A549 (cell line): ENCODE measurements at regions not wholly inside any gene's neighbourhood (a gene's known extent, or its start where the extent isn't known, plus 50 kb on each side); places are given as distances from the start of the nearest gene placed in this dataset.
A peak's percentile ranks its signal among the peaks of the same experiment; 100 is the strongest.

Experiments
- ATAC-seq, 2 experiments: fragments of 200-7000 bp in 1 of 2; fragments of >200 bp in 1 of 2; cut with Nextera tagmentation in 1 of 2; cut with Tn5 transposase in 1 of 2; 3 replicates each; pipeline versions ENCODE4 v1.8.0 to v1.9.1; 2018 to 2020; ENCODE audit warnings: mild to moderate bottlenecking in 1 of 2, moderate library complexity in 1 of 2
- CTCF ChIA-PET: fragments of 300-600 bp; sonication (Branson Sonifier 250); formaldehyde crosslinking; extraction: SDS; loops from one replicate; lab custom pipeline; 2021; ENCODE audit warnings: antibody characterized with exemption, inconsistent platforms; lab: Yijun Ruan, JAX
- POLR2A ChIA-PET: fragments of 350-600 bp; formaldehyde crosslinking; extraction: SDS; loops from one replicate; lab custom pipeline; 2021; ENCODE audit warnings: antibody characterized with exemption, inconsistent platforms; lab: Yijun Ruan, JAX
- DNase-seq, 2 experiments: peaks; one replicate each; pipeline versions ENCODE4 v3.0.0 to v3.0.0-alpha.2; 2011 to 2016; ENCODE audit warnings: low read depth in 1 of 2, low spot score in 1 of 2
- FAIRE-seq: peaks from 2 replicates; lab custom pipeline; 2011; peaks lifted over from hg19 to GRCh38; lab: Jason Lieb, UNC
- H3K27ac ChIP-seq, 2 experiments: fragments of >200 bp; sonication (Bioruptor Twin); formaldehyde crosslinking; 3 replicates each; pipeline ENCODE4 v1.5.1; 2016 to 2017
- H3K4me1 ChIP-seq: fragments of >200 bp; sonication (Bioruptor Twin); formaldehyde crosslinking; 3 replicates; pipeline ENCODE4 v1.6.1; 2016
- H3K4me2 ChIP-seq: fragments of >200 bp; sonication (Bioruptor Twin); formaldehyde crosslinking; 3 replicates; pipeline ENCODE4 v1.6.1; 2016
- H3K4me3 ChIP-seq: fragments of >200 bp; sonication (Bioruptor Twin); formaldehyde crosslinking; 3 replicates; pipeline ENCODE4 v1.5.1; 2016
- H3K9me3 ChIP-seq: fragments of >200 bp; sonication (Bioruptor Twin); formaldehyde crosslinking; 3 replicates; pipeline ENCODE4 v1.6.1; 2016
- CBX2 ChIP-seq: fragments of 200-600 bp; sonication (generic); IDR thresholded peaks from 2 replicates; pipeline ENCODE4 v1.6.1; 2016; ENCODE audit warnings: low read depth, mild to moderate bottlenecking, borderline replicate concordance
- CBX8 ChIP-seq: fragments of 200-600 bp; sonication (generic); IDR thresholded peaks from 2 replicates; pipeline ENCODE4 v1.6.1; 2016
- EHF ChIP-seq: fragments of 250-450 bp; sonication (Bioruptor Pico); IDR thresholded peaks from 2 replicates; pipeline ENCODE4 v1.5.0; 2020; ENCODE audit warnings: mild to moderate bottlenecking
- ESRRA ChIP-seq: fragments of 150-350 bp; IDR thresholded peaks from 2 replicates; pipeline ENCODE4 v1.6.1; 2014; ENCODE audit warnings: mild to moderate bottlenecking, low read length, borderline replicate concordance
- FOSL2 ChIP-seq, 2 experiments: fragments of 450-650 bp in 1 of 2; fragments of >200 bp in 1 of 2; sonication (Bioruptor Twin) in 1 of 2; formaldehyde crosslinking; IDR thresholded peaks; 2 replicates each; pipeline versions ENCODE4 v1.5.0 to v1.6.1; 2016 to 2020; ENCODE audit warnings: mild to moderate bottlenecking in 1 of 2, moderate library complexity in 1 of 2
- GATA3 ChIP-seq: IDR thresholded peaks from 2 replicates; pipeline ENCODE4 v1.6.1; 2012; ENCODE audit warnings: borderline replicate concordance
- HDAC2 ChIP-seq: fragments of 200-600 bp; sonication (generic); IDR thresholded peaks from 2 replicates; pipeline ENCODE4 v1.6.1; 2016
- HOXA7 ChIP-seq: fragments of 250-450 bp; sonication (Bioruptor Pico); IDR thresholded peaks from 2 replicates; pipeline ENCODE4 v1.5.0; 2020; ENCODE audit warnings: mild to moderate bottlenecking, moderate library complexity
- KDM5A ChIP-seq: fragments of 200-600 bp; sonication (generic); IDR thresholded peaks from 2 replicates; pipeline ENCODE4 v1.6.1; 2016; ENCODE audit warnings: antibody characterized with exemption, mild to moderate bottlenecking
- MAFK ChIP-seq: fragments of 450-650 bp; IDR thresholded peaks from 2 replicates; pipeline ENCODE4 v1.6.1; 2014; ENCODE audit not compliant: partially characterized antibody
- NFE2L2 ChIP-seq: fragments of 150-350 bp; conservative IDR thresholded peaks from 2 replicates; pipeline ENCODE4 v1.6.1; 2014; ENCODE audit warnings: low read length
- RARB ChIP-seq: fragments of 250-450 bp; sonication (Bioruptor Pico); IDR thresholded peaks from 2 replicates; pipeline ENCODE4 v1.8.0; 2021; ENCODE audit warnings: mild to moderate bottlenecking, moderate library complexity
- RCOR1 ChIP-seq: fragments of 150-350 bp; IDR thresholded peaks from 2 replicates; pipeline ENCODE4 v1.6.1; 2014; ENCODE audit warnings: antibody characterized with exemption, low read length, low read depth
- RNF2 ChIP-seq: fragments of 200-600 bp; sonication (generic); IDR thresholded peaks from 2 replicates; pipeline ENCODE4 v1.6.1; 2016; ENCODE audit warnings: low read depth, mild to moderate bottlenecking, antibody characterized with exemption, moderate library complexity, borderline replicate concordance
- SMC3 ChIP-seq: fragments of >200 bp; sonication (Bioruptor Twin); formaldehyde crosslinking; IDR thresholded peaks from 3 replicates; pipeline ENCODE4 v1.6.1; 2018; ENCODE audit warnings: inconsistent platforms
- ZFP36 ChIP-seq: fragments of 450-650 bp; IDR thresholded peaks from 2 replicates; pipeline ENCODE4 v1.6.1; 2014; ENCODE audit warnings: borderline replicate concordance; ENCODE audit not compliant: partially characterized antibody
- WGBS: methylation state at CpG from one replicate; pipeline ENCODE4 v1.1.6; 2017; ENCODE audit errors: missing lambda C conversion rate; 5-methylcytosine and 5-hydroxymethylcytosine counted together
- TF ChIP-seq, protein P1 (sequence below): IDR thresholded peaks from 2 replicates; pipeline ENCODE4 v1.6.1; 2012; ENCODE audit warnings: low read depth, borderline replicate concordance
- TF ChIP-seq, protein P2 (sequence below): fragments of >200 bp; sonication (Bioruptor Twin); formaldehyde crosslinking; IDR thresholded peaks from 3 replicates; pipeline ENCODE4 v1.5.1; 2016
- TF ChIP-seq, protein P3 (sequence below): IDR thresholded peaks from 2 replicates; pipeline ENCODE4 v1.6.1; 2012

DNA sequence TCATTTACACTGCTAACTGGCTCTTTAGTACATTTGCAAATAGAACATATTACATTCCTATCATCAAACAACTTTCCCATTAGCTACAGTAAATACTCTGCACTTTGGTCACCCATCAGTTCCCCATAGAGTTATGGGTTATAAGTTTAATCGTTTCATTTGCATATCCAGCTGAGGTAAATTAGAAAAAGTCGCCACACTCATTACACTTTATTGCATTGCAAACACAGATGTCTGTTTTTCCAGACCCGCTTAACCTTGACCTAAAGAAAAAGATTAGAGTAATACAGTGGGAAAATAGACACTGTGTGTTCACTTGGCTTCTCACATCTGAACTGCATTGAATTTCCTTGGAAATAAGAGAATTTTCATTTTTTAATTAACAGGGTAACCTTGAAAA, 213.1 kb upstream of the PSMD7 start:
- no peak for DNase-seq
- POLR2A ChIA-PET: no interaction called here
- CTCF ChIA-PET: no interaction called here
- H3K9me3 ChIP-seq: no peaks in the 10 kb centered on the region
- H3K27ac ChIP-seq: no peak overlapping the region
- TF ChIP-seq RARB (CRISPR knock-in tag) (no peak), HOXA7 (CRISPR knock-in tag) (no peak), RNF2 (no peak), RCOR1 (no peak), ESRRA (no peak), MAFK (no peak), FOSL2 (IDR thresholded peaks at IDR 0.05) (no peak), FOSL2 (CRISPR knock-in tag; IDR thresholded peaks at IDR 0.05) (no peak)
- TF ChIP-seq, protein P1, sequence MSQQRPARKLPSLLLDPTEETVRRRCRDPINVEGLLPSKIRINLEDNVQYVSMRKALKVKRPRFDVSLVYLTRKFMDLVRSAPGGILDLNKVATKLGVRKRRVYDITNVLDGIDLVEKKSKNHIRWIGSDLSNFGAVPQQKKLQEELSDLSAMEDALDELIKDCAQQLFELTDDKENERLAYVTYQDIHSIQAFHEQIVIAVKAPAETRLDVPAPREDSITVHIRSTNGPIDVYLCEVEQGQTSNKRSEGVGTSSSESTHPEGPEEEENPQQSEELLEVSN: no peak
- TF ChIP-seq, all 56 proteins: peak for 0
- no peak overlapping the region for H3K4me2 ChIP-seq
- 11% methylated on average over 3 of the region's 3 CpGs for WGBS
- FAIRE-seq (no peak), ATAC-seq (no peak)
- H3K4me1 ChIP-seq: no peaks in the 10 kb centered on the region
- no peak overlapping the region for H3K4me3 ChIP-seq

DNA sequence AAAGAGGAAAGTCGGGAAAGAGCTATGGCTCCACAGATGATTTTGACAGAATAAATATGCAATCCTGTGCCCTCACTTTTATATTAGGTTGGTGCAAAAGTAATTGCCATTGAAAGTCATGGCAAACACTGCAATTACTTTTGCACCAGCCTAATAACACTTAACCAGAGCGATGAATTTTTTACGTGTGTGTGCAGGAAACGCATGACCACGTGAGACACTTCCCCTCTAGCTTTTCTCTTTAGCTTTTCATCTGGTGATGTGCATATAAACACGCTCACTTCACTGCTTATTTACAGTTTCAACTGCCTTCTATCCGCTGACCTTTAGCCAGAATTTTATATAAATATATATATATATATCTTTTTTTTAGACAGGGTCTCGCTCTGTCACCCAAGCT, 216.3 kb upstream of the PSMD7 start:
- WGBS: 37% methylated on average over 8 of the region's 8 CpGs
- Histone ChIP-seq H3K4me3 (no peak overlapping the region), H3K4me1 (no peaks in the 10 kb centered on the region), H3K27ac (no peak overlapping the region), H3K4me2 (no peak overlapping the region), H3K9me3 (peaks cover 4% of the 10 kb centered on the region; the same call in 1 of the 3 replicates)
- ChIA-PET CTCF (no interaction called here), POLR2A (no interaction called here)
- no peak for TF ChIP-seq ZFP36
- TF ChIP-seq HDAC2: no peak
- FAIRE-seq: no peak
- no peak for DNase-seq
- no peak for ATAC-seq

DNA sequence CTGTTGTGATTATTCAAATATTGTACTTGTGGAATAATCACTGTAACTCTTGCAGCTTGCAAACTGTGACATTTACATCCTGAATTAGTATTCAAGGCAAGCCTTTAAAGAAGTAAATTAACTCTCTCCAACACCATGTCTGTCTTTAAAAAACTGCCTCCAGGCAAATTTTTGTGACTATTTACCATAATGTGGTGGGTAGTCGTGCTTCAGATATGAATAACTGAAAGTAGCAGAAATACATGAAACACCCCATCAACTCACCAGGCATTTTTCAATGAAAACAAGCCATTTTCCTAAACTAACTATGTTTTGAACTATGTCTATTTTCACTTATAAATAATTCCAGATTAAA, 217.4 kb upstream of the PSMD7 start:
- Histone ChIP-seq H3K4me3 (no peak overlapping the region), H3K4me1 (no peaks in the 10 kb centered on the region), H3K4me2 (no peak overlapping the region), H3K27ac (no peak overlapping the region), H3K9me3 (peaks cover 12% of the 10 kb centered on the region; the same call in 1 of the 3 replicates)
- ChIA-PET CTCF (interaction anchor here (0.5 kb wide), 1 partner anchor 1438 kb away, joined by 3 read pairs; no protein-coding TSS in a partner anchor), POLR2A (no interaction called here)
- TF ChIP-seq KDM5A (no peak), NFE2L2 (no peak), GATA3 (no peak), SMC3 (no peak), ZFP36 (no peak)
- TF ChIP-seq, protein P2, sequence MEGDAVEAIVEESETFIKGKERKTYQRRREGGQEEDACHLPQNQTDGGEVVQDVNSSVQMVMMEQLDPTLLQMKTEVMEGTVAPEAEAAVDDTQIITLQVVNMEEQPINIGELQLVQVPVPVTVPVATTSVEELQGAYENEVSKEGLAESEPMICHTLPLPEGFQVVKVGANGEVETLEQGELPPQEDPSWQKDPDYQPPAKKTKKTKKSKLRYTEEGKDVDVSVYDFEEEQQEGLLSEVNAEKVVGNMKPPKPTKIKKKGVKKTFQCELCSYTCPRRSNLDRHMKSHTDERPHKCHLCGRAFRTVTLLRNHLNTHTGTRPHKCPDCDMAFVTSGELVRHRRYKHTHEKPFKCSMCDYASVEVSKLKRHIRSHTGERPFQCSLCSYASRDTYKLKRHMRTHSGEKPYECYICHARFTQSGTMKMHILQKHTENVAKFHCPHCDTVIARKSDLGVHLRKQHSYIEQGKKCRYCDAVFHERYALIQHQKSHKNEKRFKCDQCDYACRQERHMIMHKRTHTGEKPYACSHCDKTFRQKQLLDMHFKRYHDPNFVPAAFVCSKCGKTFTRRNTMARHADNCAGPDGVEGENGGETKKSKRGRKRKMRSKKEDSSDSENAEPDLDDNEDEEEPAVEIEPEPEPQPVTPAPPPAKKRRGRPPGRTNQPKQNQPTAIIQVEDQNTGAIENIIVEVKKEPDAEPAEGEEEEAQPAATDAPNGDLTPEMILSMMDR: no peak
- TF ChIP-seq, protein P3, sequence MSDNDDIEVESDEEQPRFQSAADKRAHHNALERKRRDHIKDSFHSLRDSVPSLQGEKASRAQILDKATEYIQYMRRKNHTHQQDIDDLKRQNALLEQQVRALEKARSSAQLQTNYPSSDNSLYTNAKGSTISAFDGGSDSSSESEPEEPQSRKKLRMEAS: no peak
- FAIRE-seq (no peak), ATAC-seq (no peak), DNase-seq (no peak)
- WGBS: 10% methylated on average over 1 of the region's 1 CpG

DNA sequence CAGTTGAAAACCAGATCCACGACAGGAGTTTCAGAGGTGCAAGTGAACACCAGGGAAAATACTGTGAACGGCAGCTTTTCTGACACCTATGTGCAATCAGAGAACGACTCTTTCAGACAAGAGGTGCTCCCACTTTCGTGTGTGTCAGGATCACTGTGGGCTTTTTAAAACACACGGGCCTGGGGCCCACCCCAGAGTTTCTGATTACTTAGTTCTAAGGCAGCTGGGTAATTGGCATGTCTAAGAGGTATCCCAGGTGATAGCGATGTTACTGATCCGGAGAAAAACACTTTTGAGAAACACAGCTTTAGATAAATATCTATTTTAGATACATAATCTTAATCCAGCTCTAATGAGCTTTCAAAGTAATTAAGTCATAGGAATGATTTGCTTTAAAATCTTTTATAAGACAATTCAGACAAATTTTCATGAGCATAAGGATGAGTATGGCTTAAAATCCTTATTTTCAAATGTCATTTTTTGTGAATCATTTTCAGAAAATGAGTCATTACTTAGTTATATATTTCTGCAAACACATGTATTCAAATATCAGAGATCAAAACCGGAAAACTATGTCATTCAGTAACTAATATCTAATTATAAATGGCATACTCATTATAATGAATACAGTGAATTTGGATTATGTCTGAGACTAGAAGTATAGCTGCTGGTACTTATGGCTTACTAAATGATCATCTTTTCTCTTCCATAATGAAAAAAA, 217.9 kb upstream of the PSMD7 start:
- CTCF ChIA-PET: interaction anchor here (0.5 kb wide), 1 partner anchor 1439 kb away, joined by 3 read pairs; no protein-coding TSS in a partner anchor
- Histone ChIP-seq H3K4me1 (no peaks in the 10 kb centered on the region), H3K9me3 (peaks cover 12% of the 10 kb centered on the region; the same call in 1 of the 3 replicates), H3K27ac (no peak overlapping the region), H3K4me2 (no peak overlapping the region), H3K4me3 (no peak overlapping the region)
- TF ChIP-seq FOSL2 (IDR thresholded peaks at IDR 0.05) (no peak), FOSL2 (CRISPR knock-in tag; IDR thresholded peaks at IDR 0.05) (peak; percentile 20; the same call in 1 of the 2 replicates), CBX8 (no peak), CBX2 (no peak), EHF (CRISPR knock-in tag) (no peak)
- TF ChIP-seq, protein P1: no peak
- WGBS: 35% methylated on average over 8 of the region's 8 CpGs
- FAIRE-seq: no peak
- ATAC-seq: no peak
- DNase-seq: no peak
- POLR2A ChIA-PET: no interaction called here
